Endodermal cell (in vitro differentiated cells): ENCODE measurements at regions not wholly inside any gene's neighbourhood (a gene's known extent, or its start where the extent isn't known, plus 50 kb on each side); places are given as distances from the start of the nearest gene placed in this dataset.

Source experiments
- DNase-seq: peaks from one replicate; pipeline ENCODE4 v3.0.0-alpha.2; 2017
- H3K27ac ChIP-seq: 2 replicates; pipeline ENCODE4 v1.5.1; 2013; ENCODE audit warnings: mild to moderate bottlenecking, low read depth, low read length, moderate library complexity
- H3K27me3 ChIP-seq: 2 replicates; pipeline ENCODE4 v1.6.1; 2013; ENCODE audit warnings: mild to moderate bottlenecking, low read length, moderate library complexity; ENCODE audit not compliant: insufficient read depth, control insufficient read depth, poor library complexity, severe bottlenecking
- H3K36me3 ChIP-seq: 2 replicates; pipeline ENCODE4 v1.7.0; 2013; ENCODE audit warnings: mild to moderate bottlenecking, low read length, moderate library complexity; ENCODE audit not compliant: control insufficient read depth, insufficient read depth
- H3K4me1 ChIP-seq: one replicate; pipeline ENCODE4 v1.7.0; 2013; ENCODE audit warnings: low read length; ENCODE audit not compliant: control insufficient read depth, insufficient read depth
- H3K4me3 ChIP-seq: 2 replicates; pipeline ENCODE4 v1.5.1; 2013; ENCODE audit warnings: mild to moderate bottlenecking, low read length, moderate library complexity
- H3K9ac ChIP-seq: 2 replicates; pipeline ENCODE4 v1.6.1; 2013; ENCODE audit warnings: mild to moderate bottlenecking, low read length, moderate library complexity; ENCODE audit not compliant: poor library complexity, severe bottlenecking; ENCODE audit errors: extremely low read depth
- H3K9me3 ChIP-seq: 2 replicates; pipeline ENCODE4 v1.6.1; 2013; ENCODE audit warnings: mild to moderate bottlenecking, low read length, moderate library complexity; ENCODE audit not compliant: control insufficient read depth
- H3K27ac Mint-ChIP-seq: 2 replicates; pipeline ENCODE4 v1.8.0; 2020; ENCODE audit warnings: mixed read lengths
- H3K27me3 Mint-ChIP-seq: 2 replicates; pipeline ENCODE4 v1.8.0; 2021; ENCODE audit warnings: mild to moderate bottlenecking, mixed read lengths; ENCODE audit not compliant: insufficient read depth
- H3K36me3 Mint-ChIP-seq: 2 replicates; pipeline ENCODE4 v1.8.0; 2020; ENCODE audit warnings: low read depth, mixed read lengths
- H3K4me1 Mint-ChIP-seq: 2 replicates; pipeline ENCODE4 v1.8.0; 2020; ENCODE audit warnings: mixed read lengths
- H3K4me3 Mint-ChIP-seq: 2 replicates; pipeline ENCODE4 v1.8.0; 2020; ENCODE audit warnings: mild to moderate bottlenecking, moderate library complexity, mixed read lengths
- H3K9me3 Mint-ChIP-seq: 2 replicates; pipeline ENCODE4 v1.8.0; 2020; ENCODE audit warnings: mild to moderate bottlenecking, mixed read lengths
- CTCF ChIP-seq: fragments of 200-600 bp; sonication (generic); conservative IDR thresholded peaks from 2 replicates; pipeline ENCODE4 v1.5.0; 2021; ENCODE audit warnings: antibody characterized with exemption, mild to moderate bottlenecking
- WGBS, 2 experiments: methylation state at CpG; one replicate each; pipeline versions ENCODE4 v1.1.5 to v1.1.7; 2013; ENCODE audit warnings: missing lambda C conversion rate in 2 of 2, mixed read lengths in 1 of 2; ENCODE audit not compliant: insufficient coverage in 1 of 2, insufficient read length in 1 of 2; 5-methylcytosine and 5-hydroxymethylcytosine counted together

- Histone ChIP-seq H3K4me1 (no peaks in the 10 kb centered on the region), H3K27me3 (no peaks in the 10 kb centered on the region), H3K36me3 (no peaks in the 10 kb centered on the region), H3K9me3 (no peaks in the 10 kb centered on the region), H3K27ac (no peak overlapping the region), H3K4me3 (no peak overlapping the region), H3K9ac (no peak overlapping the region)
- Mint-ChIP-seq H3K9me3 (no peaks in the 10 kb centered on the region), H3K27ac (no peak overlapping the region), H3K27me3 (no peaks in the 10 kb centered on the region), H3K36me3 (no peaks in the 10 kb centered on the region), H3K4me3 (no peak overlapping the region), H3K4me1 (peaks cover 4% of the 10 kb centered on the region)
- DNase-seq = no peak
- 89% methylated on average over 1 of the region's 1 CpG; no CpG with 5 or more reads in 1 of the 2 experiments for WGBS, 2 experiments
- no peak for TF ChIP-seq CTCF
Observed at GRCh38 chr10:78415111-78415510, 381.4 kb downstream of the RPS24 start.

GRCh38 chr10:78416031-78417011 lies 382.7 kb downstream of the RPS24 start:
- H3K36me3 ChIP-seq = no peaks in the 10 kb centered on the region
- H3K9ac ChIP-seq = no peak overlapping the region
- Mint-ChIP-seq H3K4me3 (no peak overlapping the region), H3K36me3 (no peaks in the 10 kb centered on the region), H3K4me1 (peaks cover 12% of the 10 kb centered on the region), H3K9me3 (no peaks in the 10 kb centered on the region), H3K27ac (no peak overlapping the region), H3K27me3 (no peaks in the 10 kb centered on the region)
- no peaks in the 10 kb centered on the region for H3K4me1 ChIP-seq
- H3K9me3 ChIP-seq = no peaks in the 10 kb centered on the region
- 89 to 90% methylated on average over 3 of the region's 3 CpGs for WGBS, 2 experiments
- H3K27me3 ChIP-seq = no peaks in the 10 kb centered on the region
- peak; percentile 26 for DNase-seq
- no peak overlapping the region for H3K4me3 ChIP-seq
- no peak overlapping the region for H3K27ac ChIP-seq
- TF ChIP-seq CTCF = no peak

GRCh38 chr10:78417425-78418370 lies 384.0 kb downstream of the RPS24 start:
- no peaks in the 10 kb centered on the region for H3K4me1 ChIP-seq
- H3K27me3 Mint-ChIP-seq = no peaks in the 10 kb centered on the region
- DNase-seq = peak; percentile 23
- peaks cover 17% of the 10 kb centered on the region for H3K4me1 Mint-ChIP-seq
- no peaks in the 10 kb centered on the region for H3K36me3 Mint-ChIP-seq
- no peak overlapping the region for H3K4me3 Mint-ChIP-seq
- 87% methylated on average over 15 to 16 of the region's 16 CpGs for WGBS, 2 experiments
- no peak overlapping the region for H3K9ac ChIP-seq
- no peaks in the 10 kb centered on the region for H3K9me3 Mint-ChIP-seq
- no peaks in the 10 kb centered on the region for H3K27me3 ChIP-seq
- no peaks in the 10 kb centered on the region for H3K36me3 ChIP-seq
- no peak overlapping the region for H3K4me3 ChIP-seq
- no peak overlapping the region for H3K27ac ChIP-seq
- no peak for TF ChIP-seq CTCF
- H3K9me3 ChIP-seq = no peaks in the 10 kb centered on the region
- H3K27ac Mint-ChIP-seq = no peak overlapping the region
